GM12874 (cell line): ENCODE measurements at regions not wholly inside any gene's neighbourhood (a gene's known extent, or its start where the extent isn't known, plus 50 kb on each side); places are given as distances from the start of the nearest gene placed in this dataset.

Experiments
- CTCF ChIP-seq: IDR thresholded peaks from 2 replicates; pipeline ENCODE4 v1.5.1; 2011; ENCODE audit warnings: low read depth, mild to moderate bottlenecking, control low read depth, low read length, moderate library complexity; ENCODE audit not compliant: insufficient read depth

GRCh38 chr15:81947548-81947947 lies 98.3 kb downstream of the MEX3B start:
- TF ChIP-seq CTCF: no peak

GRCh38 chr15:81945014-81945615 lies 100.7 kb downstream of the MEX3B start:
- no peak for TF ChIP-seq CTCF

GRCh38 chr15:81942655-81943195 lies 103.1 kb downstream of the MEX3B start:
- no peak for TF ChIP-seq CTCF

GRCh38 chr15:81942157-81942556 lies 103.7 kb downstream of the MEX3B start:
- no peak for TF ChIP-seq CTCF

GRCh38 chr15:81941479-81941878 lies 104.3 kb downstream of the MEX3B start:
- TF ChIP-seq CTCF: no peak

- TF ChIP-seq CTCF: no peak
These were observed 105.1 kb downstream of the MEX3B start for GRCh38 chr15:81940467-81941451.
